Fibroblast of lung (primary cell): ENCODE measurements at regions not wholly inside any gene's neighbourhood (a gene's known extent, or its start where the extent isn't known, plus 50 kb on each side); places are given as distances from the start of the nearest gene placed in this dataset.
"Not testable (repeated sequence)": the region's sequence is repeated elsewhere in the genome, so short reads cannot be mapped to it uniquely, and the experiment has no call there.

Experiments
- DNase-seq, 2 donors: peaks; one replicate each; pipeline versions ENCODE4 v3.0.0 to v3.0.0-alpha.2; 2010; ENCODE audit warnings: low read depth in 2 of 2
- H2AFZ ChIP-seq: 2 replicates; pipeline ENCODE4 v1.5.1; 2012; ENCODE audit warnings: low read length, control low read depth, inconsistent platforms
- H3K27ac ChIP-seq: 2 replicates; pipeline ENCODE4 v1.5.1; 2011; ENCODE audit warnings: low read length, control low read depth; ENCODE audit not compliant: insufficient read depth
- H3K27me3 ChIP-seq: 2 replicates; pipeline ENCODE4 v1.5.1; 2011; ENCODE audit warnings: mild to moderate bottlenecking, low read length; ENCODE audit not compliant: control insufficient read depth, insufficient read depth
- H3K36me3 ChIP-seq: 2 replicates; pipeline ENCODE4 v1.5.1; 2011; ENCODE audit warnings: low read length; ENCODE audit not compliant: control insufficient read depth, insufficient read depth
- H3K4me1 ChIP-seq: 2 replicates; pipeline ENCODE4 v1.5.1; 2011; ENCODE audit warnings: low read length; ENCODE audit not compliant: control insufficient read depth, insufficient read depth; ENCODE audit errors: extremely low read depth
- H3K4me2 ChIP-seq: 2 replicates; pipeline ENCODE4 v1.5.1; 2011; ENCODE audit warnings: low read length, control low read depth; ENCODE audit not compliant: insufficient read depth; ENCODE audit errors: extremely low read depth
- H3K4me3 ChIP-seq, 4 experiments: fragments of 200-600 bp in 1 of 4; sonication (generic) in 1 of 4; replicated peaks in 1 of 4; 2 replicates each; pipeline ENCODE4 v1.5.1; 2011 to 2016; ENCODE audit warnings: low read length in 4 of 4, low read depth in 3 of 4, mild to moderate bottlenecking in 3 of 4, control low read depth in 2 of 4, inconsistent platforms in 1 of 4, mixed read lengths in 1 of 4; ENCODE audit not compliant: insufficient read depth in 1 of 4; ENCODE audit errors: control extremely low read depth in 1 of 4
- H3K79me2 ChIP-seq: 2 replicates; pipeline ENCODE4 v1.5.1; 2012; ENCODE audit warnings: mild to moderate bottlenecking, low read length, inconsistent platforms; ENCODE audit not compliant: control insufficient read depth, insufficient read depth
- H3K9ac ChIP-seq: 2 replicates; pipeline ENCODE4 v1.5.1; 2011; ENCODE audit warnings: mild to moderate bottlenecking, low read length, control low read depth; ENCODE audit not compliant: insufficient read depth
- H3K9me3 ChIP-seq: 2 replicates; pipeline ENCODE4 v1.5.1; 2012; ENCODE audit warnings: low read depth, low read length; ENCODE audit not compliant: control insufficient read depth, insufficient read depth
- H4K20me1 ChIP-seq: 2 replicates; pipeline ENCODE4 v1.5.1; 2011; ENCODE audit warnings: low read length; ENCODE audit not compliant: control insufficient read depth, insufficient read depth; ENCODE audit errors: extremely low read depth
- EZH2 ChIP-seq: IDR thresholded peaks from 2 replicates; pipeline ENCODE4 v1.5.1; 2012; ENCODE audit warnings: low read length, control low read depth, mild to moderate bottlenecking; ENCODE audit errors: missing control alignments
- TF ChIP-seq, protein P1 (sequence below), 2 donors: IDR thresholded peaks in 1 of 2; conservative IDR thresholded peaks in 1 of 2; 1 replicate in 1 of 2; 2 replicates in 1 of 2; pipeline ENCODE4 v1.5.1; 2011 to 2012; ENCODE audit warnings: low read length in 2 of 2, control low read depth in 1 of 2, inconsistent platforms in 1 of 2, low read depth in 1 of 2, mild to moderate bottlenecking in 1 of 2

DNA sequence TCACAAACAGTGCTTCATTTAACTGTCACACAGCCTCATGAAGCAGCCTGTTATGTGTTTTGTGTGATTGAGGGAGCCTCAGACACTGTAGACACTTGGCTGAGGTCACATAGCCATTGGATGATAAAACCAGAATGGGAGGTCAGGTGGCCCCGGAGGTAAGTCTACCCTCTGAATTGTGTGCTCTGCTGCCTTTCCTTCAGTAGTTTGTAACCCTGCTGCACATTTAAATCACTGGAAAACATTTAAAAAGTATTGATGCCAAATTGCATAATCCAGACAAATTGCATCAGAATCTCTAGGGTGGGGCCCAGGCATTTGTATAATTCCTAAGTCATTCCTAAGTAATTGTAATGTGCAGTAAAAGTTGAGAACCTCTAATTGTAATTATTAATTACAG, 85.2 kb upstream of the ECI2 start:
- no peak overlapping the region for H3K9ac ChIP-seq
- H2AFZ ChIP-seq: no peak overlapping the region
- no peak overlapping the region for H3K4me3 ChIP-seq
- H3K27ac ChIP-seq: no peak overlapping the region
- no peaks in the 10 kb centered on the region for H3K79me2 ChIP-seq
- H3K27me3 ChIP-seq: no peaks in the 10 kb centered on the region
- DNase-seq: peak in 1 of 2 donors; percentile 64
- no peaks in the 10 kb centered on the region for H3K4me1 ChIP-seq
- H4K20me1 ChIP-seq: no peaks in the 10 kb centered on the region
- H3K9me3 ChIP-seq: no peaks in the 10 kb centered on the region
- no peaks in the 10 kb centered on the region for H3K36me3 ChIP-seq
- H3K4me2 ChIP-seq: no peak overlapping the region
- TF ChIP-seq, protein P1, sequence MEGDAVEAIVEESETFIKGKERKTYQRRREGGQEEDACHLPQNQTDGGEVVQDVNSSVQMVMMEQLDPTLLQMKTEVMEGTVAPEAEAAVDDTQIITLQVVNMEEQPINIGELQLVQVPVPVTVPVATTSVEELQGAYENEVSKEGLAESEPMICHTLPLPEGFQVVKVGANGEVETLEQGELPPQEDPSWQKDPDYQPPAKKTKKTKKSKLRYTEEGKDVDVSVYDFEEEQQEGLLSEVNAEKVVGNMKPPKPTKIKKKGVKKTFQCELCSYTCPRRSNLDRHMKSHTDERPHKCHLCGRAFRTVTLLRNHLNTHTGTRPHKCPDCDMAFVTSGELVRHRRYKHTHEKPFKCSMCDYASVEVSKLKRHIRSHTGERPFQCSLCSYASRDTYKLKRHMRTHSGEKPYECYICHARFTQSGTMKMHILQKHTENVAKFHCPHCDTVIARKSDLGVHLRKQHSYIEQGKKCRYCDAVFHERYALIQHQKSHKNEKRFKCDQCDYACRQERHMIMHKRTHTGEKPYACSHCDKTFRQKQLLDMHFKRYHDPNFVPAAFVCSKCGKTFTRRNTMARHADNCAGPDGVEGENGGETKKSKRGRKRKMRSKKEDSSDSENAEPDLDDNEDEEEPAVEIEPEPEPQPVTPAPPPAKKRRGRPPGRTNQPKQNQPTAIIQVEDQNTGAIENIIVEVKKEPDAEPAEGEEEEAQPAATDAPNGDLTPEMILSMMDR (conservative IDR thresholded peaks at IDR 0.05 in 1 of 2, IDR thresholded peaks at IDR 0.05 in 1 of 2; ENCODE audit: low read depth in 1 of 2, low read length in 2 of 2): no peak
- no peak for TF ChIP-seq EZH2

DNA sequence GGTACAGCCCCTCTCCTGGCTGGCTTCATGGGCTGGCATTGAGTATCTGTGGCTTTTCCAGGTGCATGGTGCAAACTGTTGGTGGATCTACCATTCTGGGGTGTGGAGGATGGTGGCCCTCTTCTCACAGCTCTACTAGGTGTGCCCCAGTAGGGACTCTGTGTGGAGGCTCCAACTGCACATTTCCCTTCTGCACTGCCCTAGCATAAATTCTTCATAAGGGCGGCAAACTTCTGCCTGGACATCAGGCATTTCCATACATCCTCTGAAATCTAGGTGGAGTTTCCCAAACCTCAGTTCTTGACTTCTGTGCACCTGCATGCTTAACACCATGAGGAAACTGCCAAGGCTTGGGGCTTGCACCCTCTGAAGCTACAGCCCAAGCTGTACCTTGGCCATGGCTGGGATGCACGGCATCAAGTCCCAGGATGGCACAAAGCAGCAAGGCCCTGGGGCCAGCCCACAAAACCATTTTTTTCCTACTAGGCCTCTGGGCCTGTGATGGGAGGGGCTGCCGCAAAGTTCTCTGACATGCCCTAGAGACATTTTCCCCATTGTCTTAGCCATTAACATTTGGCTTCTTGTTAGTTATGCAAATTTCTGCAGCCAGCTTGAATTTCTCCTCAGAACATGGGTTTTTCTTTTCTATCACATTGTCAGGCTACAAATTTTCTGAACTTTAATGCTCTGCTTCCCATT, 83.4 kb upstream of the ECI2 start:
- not testable (repeated sequence) for H3K36me3 ChIP-seq, H3K4me3 ChIP-seq, H3K4me1 ChIP-seq, H3K27ac ChIP-seq, H3K27me3 ChIP-seq, DNase-seq, H2AFZ ChIP-seq, H4K20me1 ChIP-seq, H3K9me3 ChIP-seq, H3K4me2 ChIP-seq, H3K79me2 ChIP-seq, H3K9ac ChIP-seq

DNA sequence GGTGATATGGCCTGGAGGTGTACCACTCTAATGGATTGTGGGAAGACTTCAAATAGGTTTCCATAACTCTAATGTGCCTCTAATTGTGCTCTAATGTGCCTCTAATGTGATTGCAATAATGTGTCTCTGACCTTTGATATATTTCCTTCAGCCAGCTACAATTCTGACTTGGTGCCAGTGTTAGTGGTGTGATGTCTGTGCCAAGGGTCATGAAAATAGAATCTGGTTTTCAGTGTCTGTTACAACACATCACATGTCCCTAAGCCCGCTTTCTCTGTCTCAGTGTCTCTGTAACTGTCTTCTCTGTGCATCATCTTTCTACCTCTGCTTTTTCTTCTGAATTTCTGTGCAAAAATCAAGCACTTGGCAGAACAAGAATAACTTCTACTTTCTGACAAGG, 77.2 kb upstream of the ECI2 start:
- no peaks in the 10 kb centered on the region for H3K27me3 ChIP-seq
- TF ChIP-seq, protein P1 (conservative IDR thresholded peaks at IDR 0.05 in 1 of 2, IDR thresholded peaks at IDR 0.05 in 1 of 2; ENCODE audit: low read depth in 1 of 2, low read length in 2 of 2): no peak
- no peak for TF ChIP-seq EZH2
- no peaks in the 10 kb centered on the region for H3K36me3 ChIP-seq
- no peak overlapping the region for H3K27ac ChIP-seq
- H3K4me1 ChIP-seq: no peaks in the 10 kb centered on the region
- H3K4me3 ChIP-seq: no peak overlapping the region
- no peaks in the 10 kb centered on the region for H3K9me3 ChIP-seq
- H3K4me2 ChIP-seq: no peak overlapping the region
- H2AFZ ChIP-seq: no peak overlapping the region
- no peaks in the 10 kb centered on the region for H4K20me1 ChIP-seq
- H3K79me2 ChIP-seq: no peaks in the 10 kb centered on the region
- peak in 1 of 2 donors; percentile 29 for DNase-seq
- no peak overlapping the region for H3K9ac ChIP-seq
